ENCODE measurements at regions not wholly inside any gene's neighbourhood (a gene's known extent, or its start where the extent isn't known, plus 50 kb on each side); places are given as distances from the start of the nearest gene placed in this dataset.
"Not testable (repeated sequence)": the region's sequence is repeated elsewhere in the genome, so short reads cannot be mapped to it uniquely, and the experiment has no call there.

DNA sequence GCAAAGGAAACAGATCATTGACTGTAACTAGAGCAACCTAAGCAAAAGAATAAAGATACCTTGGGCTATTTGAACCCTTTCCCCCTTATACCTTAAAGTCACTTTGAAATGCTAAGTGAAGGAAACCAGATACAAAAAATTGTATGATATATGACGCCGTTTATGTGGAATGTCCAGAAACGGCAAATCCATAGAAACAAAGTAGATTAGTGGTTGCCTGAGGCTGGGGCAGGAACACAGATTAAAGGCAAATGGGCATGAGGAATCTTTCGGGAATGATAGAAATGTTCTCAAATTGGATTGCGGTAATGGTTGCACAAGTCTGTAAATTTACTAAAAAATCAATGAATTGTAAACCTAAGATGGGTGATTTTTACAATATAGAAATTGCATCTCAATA lies 160.1 kb upstream of the CCDC54 start:
- no peaks in the 10 kb centered on the region for H3K9me3 ChIP-seq (ENCODE audit: control insufficient read depth in 2 of 2, low read length in 2 of 2)
- no peaks in the 10 kb centered on the region for H3K27me3 ChIP-seq (ENCODE audit: control insufficient read depth in 2 of 2, insufficient read depth in 2 of 2, low read length in 2 of 2)
- no peaks in the 10 kb centered on the region for H3K36me3 ChIP-seq (ENCODE audit: control insufficient read depth in 2 of 2, insufficient read depth in 2 of 2, low read length in 2 of 2)
- H3K4me3 ChIP-seq (ENCODE audit: low read length in 2 of 2) = no peak overlapping the region
- no peaks in the 10 kb centered on the region for H3K4me1 ChIP-seq (ENCODE audit: control insufficient read depth in 2 of 2, insufficient read depth in 2 of 2, low read length in 2 of 2)
- H3K9ac ChIP-seq (ENCODE audit: low read depth in 1 of 2, low read length in 2 of 2) = no peak overlapping the region
- no peak overlapping the region for H3K27ac ChIP-seq (ENCODE audit: low read depth in 2 of 2, low read length in 2 of 2)

DNA sequence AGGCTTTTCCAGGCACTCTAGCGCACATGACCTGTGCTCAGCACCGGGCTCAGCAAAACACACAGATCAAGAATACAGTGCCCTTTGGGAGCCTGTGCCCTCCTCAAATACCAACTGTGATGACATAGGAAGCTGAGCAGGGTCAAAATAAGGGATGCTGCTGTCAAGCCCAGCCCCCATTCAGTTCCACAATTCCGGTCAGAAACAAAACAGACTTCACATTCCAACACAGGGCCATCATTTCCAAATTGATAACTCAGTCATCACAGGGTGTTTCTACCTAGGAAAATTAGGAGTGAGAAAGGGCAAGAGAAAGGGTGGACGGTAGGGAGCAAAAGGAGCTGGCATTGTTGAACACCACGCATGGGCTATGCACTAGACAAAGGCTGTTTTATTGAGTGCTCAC lies 158.4 kb upstream of the CCDC54 start:
- no peak overlapping the region for H3K9ac ChIP-seq (ENCODE audit: low read depth in 1 of 2, low read length in 2 of 2)
- H3K4me3 ChIP-seq (ENCODE audit: low read length in 2 of 2) = no peak overlapping the region
- H3K36me3 ChIP-seq (ENCODE audit: control insufficient read depth in 2 of 2, insufficient read depth in 2 of 2, low read length in 2 of 2) = no peaks in the 10 kb centered on the region
- no peaks in the 10 kb centered on the region for H3K27me3 ChIP-seq (ENCODE audit: control insufficient read depth in 2 of 2, insufficient read depth in 2 of 2, low read length in 2 of 2)
- no peaks in the 10 kb centered on the region for H3K9me3 ChIP-seq (ENCODE audit: control insufficient read depth in 2 of 2, low read length in 2 of 2)
- H3K27ac ChIP-seq (ENCODE audit: low read depth in 2 of 2, low read length in 2 of 2) = no peak overlapping the region
- H3K4me1 ChIP-seq (ENCODE audit: control insufficient read depth in 2 of 2, insufficient read depth in 2 of 2, low read length in 2 of 2) = no peaks in the 10 kb centered on the region

DNA sequence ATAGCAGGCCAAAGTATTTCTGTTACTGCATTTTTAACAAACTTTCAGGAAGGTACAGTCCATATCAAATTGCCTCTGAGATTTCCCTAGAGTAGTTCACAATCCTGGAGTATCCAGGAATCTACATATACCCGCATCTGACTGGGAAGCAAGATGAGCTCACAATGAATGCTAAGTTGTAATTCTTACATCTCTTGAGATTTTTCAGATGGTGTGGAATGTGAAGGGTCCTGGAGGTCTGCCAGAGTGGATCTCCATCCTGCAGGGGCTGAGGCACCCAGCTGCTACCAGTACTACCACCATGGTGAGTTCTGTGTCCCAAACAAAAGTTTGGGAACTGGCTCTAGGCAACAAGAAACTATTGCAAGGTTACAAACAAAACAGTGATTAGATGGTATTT lies 156.7 kb upstream of the CCDC54 start:
- Histone ChIP-seq H3K4me1 (ENCODE audit: control insufficient read depth in 2 of 2, insufficient read depth in 2 of 2, low read length in 2 of 2) (no peaks in the 10 kb centered on the region), H3K9ac (ENCODE audit: low read depth in 1 of 2, low read length in 2 of 2) (no peak overlapping the region), H3K4me3 (ENCODE audit: low read length in 2 of 2) (no peak overlapping the region), H3K27me3 (ENCODE audit: control insufficient read depth in 2 of 2, insufficient read depth in 2 of 2, low read length in 2 of 2) (no peaks in the 10 kb centered on the region), H3K9me3 (ENCODE audit: control insufficient read depth in 2 of 2, low read length in 2 of 2) (no peaks in the 10 kb centered on the region), H3K36me3 (ENCODE audit: control insufficient read depth in 2 of 2, insufficient read depth in 2 of 2, low read length in 2 of 2) (no peaks in the 10 kb centered on the region), H3K27ac (ENCODE audit: low read depth in 2 of 2, low read length in 2 of 2) (no peak overlapping the region)

DNA sequence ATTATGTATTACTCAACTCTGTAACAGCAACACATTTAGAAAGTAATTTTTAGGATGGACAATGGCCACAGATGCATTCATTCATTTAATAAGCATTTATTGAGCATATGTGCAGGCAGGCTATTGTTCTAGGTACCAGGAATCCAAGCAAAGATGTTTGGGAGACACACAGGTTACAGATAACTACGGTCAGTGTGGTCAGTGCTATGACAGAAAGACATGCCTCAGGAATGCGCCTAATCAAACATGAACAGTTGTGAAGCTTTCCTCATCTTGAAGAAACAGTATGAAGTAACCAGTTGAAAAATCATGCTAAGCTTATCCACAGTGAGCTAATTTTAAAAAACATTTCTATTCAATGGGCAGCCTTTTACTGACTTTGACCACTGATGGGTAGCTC lies 155.4 kb upstream of the CCDC54 start:
- Histone ChIP-seq H3K27ac (ENCODE audit: low read depth in 2 of 2, low read length in 2 of 2) (no peak overlapping the region), H3K4me1 (ENCODE audit: control insufficient read depth in 2 of 2, insufficient read depth in 2 of 2, low read length in 2 of 2) (no peaks in the 10 kb centered on the region), H3K27me3 (ENCODE audit: control insufficient read depth in 2 of 2, insufficient read depth in 2 of 2, low read length in 2 of 2) (no peaks in the 10 kb centered on the region), H3K9ac (ENCODE audit: low read depth in 1 of 2, low read length in 2 of 2) (no peak overlapping the region), H3K9me3 (ENCODE audit: control insufficient read depth in 2 of 2, low read length in 2 of 2) (no peaks in the 10 kb centered on the region), H3K36me3 (ENCODE audit: control insufficient read depth in 2 of 2, insufficient read depth in 2 of 2, low read length in 2 of 2) (no peaks in the 10 kb centered on the region), H3K4me3 (ENCODE audit: low read length in 2 of 2) (no peak overlapping the region)

DNA sequence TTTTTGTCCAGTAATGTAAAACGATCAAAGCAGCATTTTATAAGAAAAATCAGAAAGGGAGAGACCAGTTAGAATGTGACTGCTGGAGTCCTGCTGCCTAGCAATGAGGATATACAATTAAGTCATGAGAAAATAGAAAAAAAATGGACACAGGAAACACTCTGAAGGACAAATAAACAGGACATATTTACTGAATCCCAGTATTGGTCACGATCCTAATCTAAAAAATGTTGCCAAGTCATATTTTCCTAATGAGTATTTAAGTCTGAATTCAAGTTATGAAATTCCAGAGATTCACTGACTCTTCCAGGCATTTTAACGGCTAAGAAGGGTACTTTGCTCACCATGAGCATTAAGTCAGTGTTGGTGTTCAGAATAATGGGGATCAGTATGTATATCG lies 154.3 kb upstream of the CCDC54 start:
- no peaks in the 10 kb centered on the region for H3K9me3 ChIP-seq (ENCODE audit: control insufficient read depth in 2 of 2, low read length in 2 of 2)
- no peak overlapping the region for H3K4me3 ChIP-seq (ENCODE audit: low read length in 2 of 2)
- no peaks in the 10 kb centered on the region for H3K36me3 ChIP-seq (ENCODE audit: control insufficient read depth in 2 of 2, insufficient read depth in 2 of 2, low read length in 2 of 2)
- no peaks in the 10 kb centered on the region for H3K27me3 ChIP-seq (ENCODE audit: control insufficient read depth in 2 of 2, insufficient read depth in 2 of 2, low read length in 2 of 2)
- H3K9ac ChIP-seq (ENCODE audit: low read depth in 1 of 2, low read length in 2 of 2) = no peak overlapping the region
- no peak overlapping the region for H3K27ac ChIP-seq (ENCODE audit: low read depth in 2 of 2, low read length in 2 of 2)
- no peaks in the 10 kb centered on the region for H3K4me1 ChIP-seq (ENCODE audit: control insufficient read depth in 2 of 2, insufficient read depth in 2 of 2, low read length in 2 of 2)

DNA sequence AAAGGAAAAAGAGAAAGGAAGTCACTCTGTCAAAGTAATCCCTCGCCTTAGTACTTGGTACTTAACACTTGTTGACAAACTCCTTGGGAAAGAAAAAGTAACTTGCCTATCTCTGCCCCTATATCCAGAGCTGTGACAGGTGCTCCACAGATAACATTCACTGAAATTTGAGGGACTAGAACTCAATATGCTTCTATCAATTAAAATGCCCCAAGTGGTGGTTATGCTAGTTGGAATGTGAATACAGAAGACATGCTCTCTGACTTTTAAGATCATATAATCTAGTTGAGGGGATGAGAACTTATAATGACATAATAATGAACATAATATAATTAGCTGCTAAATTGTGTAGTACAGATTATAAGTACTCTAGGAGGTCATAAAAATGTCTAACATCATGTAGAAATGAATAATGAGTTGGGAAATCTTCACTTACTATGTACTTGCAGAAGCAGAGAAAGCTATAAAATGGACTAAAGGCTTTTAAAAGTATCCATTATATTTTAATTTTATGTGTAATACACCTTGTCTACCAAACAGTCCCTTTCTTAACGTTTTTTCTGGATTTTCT lies 153.1 kb upstream of the CCDC54 start:
- Histone ChIP-seq H3K9me3 (ENCODE audit: control insufficient read depth in 2 of 2, low read length in 2 of 2) (no peaks in the 10 kb centered on the region), H3K4me1 (ENCODE audit: control insufficient read depth in 2 of 2, insufficient read depth in 2 of 2, low read length in 2 of 2) (no peaks in the 10 kb centered on the region), H3K36me3 (ENCODE audit: control insufficient read depth in 2 of 2, insufficient read depth in 2 of 2, low read length in 2 of 2) (no peaks in the 10 kb centered on the region), H3K27me3 (ENCODE audit: control insufficient read depth in 2 of 2, insufficient read depth in 2 of 2, low read length in 2 of 2) (no peaks in the 10 kb centered on the region), H3K4me3 (ENCODE audit: low read length in 2 of 2) (no peak overlapping the region), H3K9ac (ENCODE audit: low read depth in 1 of 2, low read length in 2 of 2) (no peak overlapping the region), H3K27ac (ENCODE audit: low read depth in 2 of 2, low read length in 2 of 2) (no peak overlapping the region)

DNA sequence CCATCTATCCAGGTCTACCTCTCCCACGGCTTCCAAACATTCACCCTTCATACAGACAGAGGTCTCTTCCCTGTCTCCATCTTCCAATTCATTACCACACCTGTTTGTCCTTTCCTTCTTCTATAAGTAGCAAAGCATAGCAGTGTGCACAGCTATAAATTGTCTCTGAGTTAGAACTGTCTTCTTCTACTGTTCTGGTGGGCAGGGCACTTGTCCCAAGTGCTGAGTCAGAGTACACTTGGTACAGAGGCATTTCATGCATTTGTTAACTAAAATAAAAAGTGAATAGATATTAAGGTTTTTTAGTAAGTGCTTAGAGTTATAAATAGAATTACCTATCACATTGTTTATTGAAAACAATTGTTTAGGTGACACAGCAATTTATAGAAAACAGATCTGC lies 150.1 kb upstream of the CCDC54 start:
- Histone ChIP-seq H3K27ac (ENCODE audit: low read depth in 2 of 2, low read length in 2 of 2) (no peak overlapping the region), H3K4me3 (ENCODE audit: low read length in 2 of 2) (no peak overlapping the region), H3K9ac (ENCODE audit: low read depth in 1 of 2, low read length in 2 of 2) (no peak overlapping the region), H3K27me3 (ENCODE audit: control insufficient read depth in 2 of 2, insufficient read depth in 2 of 2, low read length in 2 of 2) (no peaks in the 10 kb centered on the region), H3K9me3 (ENCODE audit: control insufficient read depth in 2 of 2, low read length in 2 of 2) (no peaks in the 10 kb centered on the region), H3K4me1 (ENCODE audit: control insufficient read depth in 2 of 2, insufficient read depth in 2 of 2, low read length in 2 of 2) (no peaks in the 10 kb centered on the region), H3K36me3 (ENCODE audit: control insufficient read depth in 2 of 2, insufficient read depth in 2 of 2, low read length in 2 of 2) (no peaks in the 10 kb centered on the region)

DNA sequence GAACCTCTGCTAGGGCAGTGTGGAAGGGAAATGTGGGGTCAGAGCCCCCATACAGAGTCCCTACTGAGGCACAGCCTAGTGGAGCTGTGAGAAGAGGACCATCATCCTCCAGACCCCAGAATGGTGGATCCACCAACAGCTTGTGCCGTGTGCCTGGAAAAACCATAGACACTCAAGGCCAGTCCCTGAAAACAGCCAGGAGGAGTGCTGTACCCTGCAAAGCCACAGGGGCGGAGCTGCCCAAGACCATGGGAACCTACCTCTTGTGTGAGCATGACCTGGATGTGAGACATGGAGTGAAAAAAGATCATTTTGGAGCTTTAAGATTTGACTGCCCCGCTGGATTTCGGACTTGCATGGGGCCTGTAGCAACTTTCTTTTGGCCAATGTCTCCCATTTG lies 143.4 kb upstream of the CCDC54 start:
- H3K9me3 ChIP-seq (ENCODE audit: control insufficient read depth in 2 of 2, low read length in 2 of 2); H3K9ac ChIP-seq (ENCODE audit: low read depth in 1 of 2, low read length in 2 of 2); H3K27ac ChIP-seq (ENCODE audit: low read depth in 2 of 2, low read length in 2 of 2); H3K4me1 ChIP-seq (ENCODE audit: control insufficient read depth in 2 of 2, insufficient read depth in 2 of 2, low read length in 2 of 2); H3K36me3 ChIP-seq (ENCODE audit: control insufficient read depth in 2 of 2, insufficient read depth in 2 of 2, low read length in 2 of 2); H3K27me3 ChIP-seq (ENCODE audit: control insufficient read depth in 2 of 2, insufficient read depth in 2 of 2, low read length in 2 of 2); H3K4me3 ChIP-seq (ENCODE audit: low read length in 2 of 2): not testable (repeated sequence)

DNA sequence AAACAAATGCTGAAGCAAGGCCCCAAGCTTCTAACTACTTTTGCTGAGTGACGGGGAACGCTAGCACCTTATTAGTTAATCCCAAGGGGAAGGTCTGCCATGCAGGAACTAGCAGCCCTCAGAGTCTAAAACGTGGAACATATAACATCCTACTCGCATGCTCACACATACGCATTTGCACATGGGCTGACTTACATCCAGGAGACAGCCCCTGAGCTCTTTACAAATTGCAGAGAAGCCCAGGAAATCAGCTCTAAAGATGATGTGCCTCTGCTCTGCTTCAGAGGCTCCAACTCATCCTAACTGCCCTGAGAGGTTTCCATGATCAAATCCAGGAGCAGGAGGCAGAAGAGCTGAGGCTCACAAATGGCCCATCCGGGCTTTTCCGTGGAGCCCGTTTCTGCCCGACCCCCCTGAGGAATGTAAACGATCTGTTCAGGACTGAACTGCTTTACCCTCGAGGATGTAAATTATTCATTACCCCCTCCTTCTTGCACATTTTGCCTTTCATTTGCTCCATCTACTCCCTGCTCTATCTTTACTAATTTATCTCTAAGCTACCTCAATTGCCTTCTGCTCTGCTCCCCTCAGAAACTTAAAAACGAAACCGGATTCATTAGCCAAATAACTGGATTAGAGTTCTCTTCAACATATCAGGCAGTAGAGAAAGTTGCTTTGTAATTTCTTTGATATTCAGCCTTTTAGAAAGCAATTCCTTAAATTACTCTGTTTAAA lies 141.9 kb upstream of the CCDC54 start:
- Histone ChIP-seq H3K9me3 (ENCODE audit: control insufficient read depth in 2 of 2, low read length in 2 of 2) (no peaks in the 10 kb centered on the region), H3K36me3 (ENCODE audit: control insufficient read depth in 2 of 2, insufficient read depth in 2 of 2, low read length in 2 of 2) (no peaks in the 10 kb centered on the region), H3K27me3 (ENCODE audit: control insufficient read depth in 2 of 2, insufficient read depth in 2 of 2, low read length in 2 of 2) (no peaks in the 10 kb centered on the region), H3K27ac (ENCODE audit: low read depth in 2 of 2, low read length in 2 of 2) (no peak overlapping the region), H3K4me3 (ENCODE audit: low read length in 2 of 2) (peak overlapping the region; percentile 69 to 73), H3K4me1 (ENCODE audit: control insufficient read depth in 2 of 2, insufficient read depth in 2 of 2, low read length in 2 of 2) (peaks cover 0 to 6% of the 10 kb centered on the region in 2 donors), H3K9ac (ENCODE audit: low read depth in 1 of 2, low read length in 2 of 2) (peak overlapping the region; percentile 35 to 51)

DNA sequence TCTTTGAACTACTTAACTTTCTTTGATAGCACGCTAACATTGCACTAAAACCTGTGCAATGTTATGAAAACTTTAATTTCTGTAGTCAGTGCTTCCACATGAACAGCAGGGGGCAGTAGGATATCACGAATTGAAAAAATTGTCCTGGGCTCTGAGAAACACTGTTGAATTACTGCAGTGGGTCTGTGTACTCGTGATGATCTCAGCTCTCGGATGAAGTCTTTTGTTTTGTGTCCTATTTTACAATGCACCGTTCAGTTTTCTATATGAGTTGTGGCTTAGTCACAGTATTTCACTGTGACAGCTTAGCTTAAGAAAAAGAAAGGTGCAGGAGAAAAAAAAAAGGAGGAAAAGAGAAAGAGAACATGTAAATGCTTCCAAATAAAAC lies 141.3 kb upstream of the CCDC54 start:
- Histone ChIP-seq H3K27ac (ENCODE audit: low read depth in 2 of 2, low read length in 2 of 2) (no peak overlapping the region), H3K36me3 (ENCODE audit: control insufficient read depth in 2 of 2, insufficient read depth in 2 of 2, low read length in 2 of 2) (no peaks in the 10 kb centered on the region), H3K4me1 (ENCODE audit: control insufficient read depth in 2 of 2, insufficient read depth in 2 of 2, low read length in 2 of 2) (peaks cover 0 to 6% of the 10 kb centered on the region in 2 donors), H3K9me3 (ENCODE audit: control insufficient read depth in 2 of 2, low read length in 2 of 2) (no peaks in the 10 kb centered on the region), H3K4me3 (ENCODE audit: low read length in 2 of 2) (peak overlapping the region; percentile 69 to 73), H3K27me3 (ENCODE audit: control insufficient read depth in 2 of 2, insufficient read depth in 2 of 2, low read length in 2 of 2) (peaks cover 0 to 3% of the 10 kb centered on the region in 2 donors), H3K9ac (ENCODE audit: low read depth in 1 of 2, low read length in 2 of 2) (peak overlapping the region; percentile 35 to 51)
